Suprapubic skin (tissue), 4 donors: ENCODE measurements at regions not wholly inside any gene's neighbourhood (a gene's known extent, or its start where the extent isn't known, plus 50 kb on each side); places are given as distances from the start of the nearest gene placed in this dataset.

Experiments
- DNase-seq, 2 donors: peaks; one replicate each; pipeline ENCODE4 v3.0.0-alpha.2; 2019; ENCODE audit warnings: low spot score in 2 of 2
- H3K27ac ChIP-seq: fragments of 200-600 bp; sonication (generic); one replicate; pipeline ENCODE4 v1.5.1; 2019
- H3K27me3 ChIP-seq: fragments of 200-600 bp; sonication (generic); one replicate; pipeline ENCODE4 v1.5.1; 2019
- H3K36me3 ChIP-seq: fragments of 200-600 bp; sonication (generic); one replicate; pipeline ENCODE4 v1.5.1; 2019
- H3K4me1 ChIP-seq: fragments of 200-600 bp; sonication (generic); one replicate; pipeline ENCODE4 v1.5.1; 2019
- H3K4me3 ChIP-seq: fragments of 200-600 bp; sonication (generic); one replicate; pipeline ENCODE4 v1.5.1; 2019; ENCODE audit warnings: mild to moderate bottlenecking
- H3K9me3 ChIP-seq: fragments of 200-600 bp; sonication (generic); one replicate; pipeline ENCODE4 v1.5.1; 2019
- EP300 ChIP-seq: sonication (generic); formaldehyde crosslinking; IDR thresholded peaks from one replicate; pipeline ENCODE4 v1.6.1; 2017; ENCODE audit warnings: antibody characterized with exemption
- POLR2A ChIP-seq, 2 donors: fragments of 450-650 bp; IDR thresholded peaks; one replicate each; pipeline ENCODE4 v1.6.1; 2017; ENCODE audit warnings: antibody characterized with exemption in 2 of 2, mild to moderate bottlenecking in 2 of 2, moderate library complexity in 2 of 2
- POLR2AphosphoS5 ChIP-seq, 3 donors: sonication (generic); formaldehyde crosslinking; IDR thresholded peaks; one replicate each; pipeline ENCODE4 v1.6.1; 2017; ENCODE audit warnings: antibody characterized with exemption in 3 of 3
- WGBS: methylation state at CpG from one replicate; pipeline ENCODE4 v1.1.5; 2018; 5-methylcytosine and 5-hydroxymethylcytosine counted together
- TF ChIP-seq, protein P1 (sequence below), 2 donors: fragments of 200-600 bp in 1 of 2; fragments of 450-650 bp in 1 of 2; sonication (generic) in 1 of 2; IDR thresholded peaks; one replicate each; pipeline ENCODE4 v1.5.1; 2016 to 2019; ENCODE audit warnings: antibody characterized with exemption in 2 of 2, mild to moderate bottlenecking in 1 of 2, moderate library complexity in 1 of 2

DNA sequence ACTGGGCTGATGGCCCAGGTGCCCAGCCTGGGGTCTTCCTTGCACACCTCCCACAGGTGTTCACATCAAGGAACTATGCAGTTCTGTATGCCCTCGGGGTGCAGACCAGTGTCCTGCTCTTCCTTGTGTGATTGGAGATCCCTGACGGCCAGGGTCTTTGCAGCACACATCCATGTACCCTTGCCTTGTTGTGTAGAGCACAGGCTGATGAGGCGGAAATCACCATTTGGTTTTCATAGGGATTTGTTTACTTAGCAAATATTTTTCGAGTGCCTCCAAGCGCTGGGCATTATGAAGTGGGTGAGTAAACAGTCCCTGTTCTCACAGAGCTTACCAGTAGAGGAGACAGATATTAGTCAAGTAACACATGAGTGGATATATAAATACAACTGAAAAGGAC, 209.3 kb upstream of the UMPS start:
- no peak for TF ChIP-seq EP300
- TF ChIP-seq, protein P1, sequence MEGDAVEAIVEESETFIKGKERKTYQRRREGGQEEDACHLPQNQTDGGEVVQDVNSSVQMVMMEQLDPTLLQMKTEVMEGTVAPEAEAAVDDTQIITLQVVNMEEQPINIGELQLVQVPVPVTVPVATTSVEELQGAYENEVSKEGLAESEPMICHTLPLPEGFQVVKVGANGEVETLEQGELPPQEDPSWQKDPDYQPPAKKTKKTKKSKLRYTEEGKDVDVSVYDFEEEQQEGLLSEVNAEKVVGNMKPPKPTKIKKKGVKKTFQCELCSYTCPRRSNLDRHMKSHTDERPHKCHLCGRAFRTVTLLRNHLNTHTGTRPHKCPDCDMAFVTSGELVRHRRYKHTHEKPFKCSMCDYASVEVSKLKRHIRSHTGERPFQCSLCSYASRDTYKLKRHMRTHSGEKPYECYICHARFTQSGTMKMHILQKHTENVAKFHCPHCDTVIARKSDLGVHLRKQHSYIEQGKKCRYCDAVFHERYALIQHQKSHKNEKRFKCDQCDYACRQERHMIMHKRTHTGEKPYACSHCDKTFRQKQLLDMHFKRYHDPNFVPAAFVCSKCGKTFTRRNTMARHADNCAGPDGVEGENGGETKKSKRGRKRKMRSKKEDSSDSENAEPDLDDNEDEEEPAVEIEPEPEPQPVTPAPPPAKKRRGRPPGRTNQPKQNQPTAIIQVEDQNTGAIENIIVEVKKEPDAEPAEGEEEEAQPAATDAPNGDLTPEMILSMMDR (IDR thresholded peaks at IDR 0.05) = no peak
- no peak for TF ChIP-seq POLR2AphosphoS5 (IDR thresholded peaks at IDR 0.05)
- no peak for TF ChIP-seq POLR2A (IDR thresholded peaks at IDR 0.05)

DNA sequence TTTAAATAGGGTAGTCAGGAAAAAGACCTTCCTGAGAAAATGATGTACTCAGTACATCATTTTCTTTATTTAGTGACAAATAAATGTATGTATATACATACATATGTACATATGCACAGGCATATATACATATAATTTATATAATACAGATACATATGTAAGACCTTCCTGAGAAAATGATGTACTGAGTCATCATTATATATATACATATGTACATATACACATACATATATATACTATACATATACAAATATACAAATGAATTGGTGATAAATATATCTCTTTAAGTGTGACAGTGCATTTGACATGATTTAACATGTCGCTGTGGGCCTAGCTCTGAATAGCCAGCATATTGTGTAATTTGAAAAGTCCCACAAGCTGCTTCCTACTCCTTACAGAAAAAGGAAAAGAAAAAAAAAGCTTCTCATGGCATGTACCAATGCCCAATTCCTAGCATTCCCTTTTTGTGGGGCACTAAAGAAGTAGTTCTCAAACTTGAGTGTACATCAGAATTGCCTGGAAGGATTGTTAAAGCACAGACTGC, 208.1 kb upstream of the UMPS start:
- no peaks in the 10 kb centered on the region for H3K27me3 ChIP-seq
- WGBS = 76% methylated on average over 1 of the region's 1 CpG
- no peaks in the 10 kb centered on the region for H3K4me1 ChIP-seq
- no peak overlapping the region for H3K4me3 ChIP-seq
- H3K9me3 ChIP-seq = no peaks in the 10 kb centered on the region
- no peak overlapping the region for H3K27ac ChIP-seq
- TF ChIP-seq EP300 (no peak), POLR2A (IDR thresholded peaks at IDR 0.05) (no peak), POLR2AphosphoS5 (IDR thresholded peaks at IDR 0.05) (no peak)
- TF ChIP-seq, protein P1 (IDR thresholded peaks at IDR 0.05) = no peak
- no peak for DNase-seq
- no peaks in the 10 kb centered on the region for H3K36me3 ChIP-seq

More for the DNA sequence above, 209.3 kb upstream of the UMPS start:
- Histone ChIP-seq H3K36me3 (no peaks in the 10 kb centered on the region), H3K9me3 (no peaks in the 10 kb centered on the region), H3K4me3 (no peak overlapping the region), H3K4me1 (no peaks in the 10 kb centered on the region), H3K27ac (no peak overlapping the region), H3K27me3 (no peaks in the 10 kb centered on the region)
- no peak for DNase-seq
- 71% methylated on average over 5 of the region's 5 CpGs for WGBS

DNA sequence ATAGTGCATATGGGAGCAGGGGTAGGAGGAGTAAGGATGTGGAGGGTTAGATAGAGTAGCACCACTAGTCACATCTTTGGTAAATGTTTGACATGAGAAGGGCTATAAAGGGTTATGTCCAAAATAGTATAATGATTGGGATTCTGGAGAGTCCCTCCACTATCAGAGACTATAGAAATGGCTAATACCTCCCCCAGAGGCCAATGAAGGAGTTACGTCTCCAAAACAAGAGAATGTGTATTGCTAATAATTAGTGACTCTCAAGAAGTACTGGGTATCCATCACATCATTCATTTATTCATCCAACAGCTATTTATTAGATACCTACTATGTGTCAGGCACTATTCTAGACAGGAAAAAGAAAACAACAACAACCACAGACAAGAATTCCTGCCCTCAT, 203.7 kb upstream of the UMPS start:
- no peak for TF ChIP-seq EP300
- Histone ChIP-seq H3K4me3 (no peak overlapping the region), H3K36me3 (no peaks in the 10 kb centered on the region), H3K4me1 (no peaks in the 10 kb centered on the region), H3K27ac (no peak overlapping the region), H3K9me3 (no peaks in the 10 kb centered on the region), H3K27me3 (no peaks in the 10 kb centered on the region)
- WGBS = 93% methylated on average over 1 of the region's 1 CpG
- no peak for DNase-seq

DNA sequence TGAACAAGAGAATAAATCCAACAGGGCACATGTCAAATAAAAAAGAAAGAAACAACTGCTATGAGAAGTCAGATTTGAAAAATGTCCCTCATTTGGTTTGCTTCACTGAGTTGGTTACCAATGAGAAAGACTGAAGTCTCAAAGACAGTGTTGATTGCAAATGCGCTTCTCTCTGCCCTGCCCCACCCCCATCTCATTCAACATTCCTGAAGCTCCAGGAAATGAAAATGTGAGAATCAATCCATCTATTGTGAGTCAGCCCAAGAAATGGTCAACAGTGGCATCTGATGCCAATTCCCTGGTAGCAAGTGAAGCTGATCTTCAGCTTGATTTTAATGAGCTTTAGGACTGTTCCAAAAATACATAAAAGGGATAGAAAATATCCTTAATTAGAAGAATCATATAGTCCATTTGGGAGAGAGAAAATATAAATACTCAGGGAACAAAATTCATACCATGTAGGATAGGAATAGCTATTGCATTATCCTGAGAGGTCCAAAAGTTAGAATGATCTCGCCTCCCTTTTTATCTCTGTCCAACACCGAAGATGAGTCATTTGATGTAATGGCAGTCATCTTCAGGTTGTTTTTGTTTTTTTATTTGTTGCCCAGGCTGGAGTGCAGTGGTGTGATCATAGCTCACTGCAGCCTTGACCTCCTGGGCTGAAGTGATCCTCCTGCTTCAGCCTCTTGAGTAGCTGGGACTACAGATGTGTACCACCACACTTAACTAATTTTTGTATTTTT, 200.3 kb upstream of the UMPS start:
- no peaks in the 10 kb centered on the region for H3K4me1 ChIP-seq
- no peaks in the 10 kb centered on the region for H3K27me3 ChIP-seq
- no peak overlapping the region for H3K27ac ChIP-seq
- no peaks in the 10 kb centered on the region for H3K36me3 ChIP-seq
- no peaks in the 10 kb centered on the region for H3K9me3 ChIP-seq
- no peak for TF ChIP-seq EP300
- TF ChIP-seq POLR2A (IDR thresholded peaks at IDR 0.05) = no peak
- no peak for TF ChIP-seq POLR2AphosphoS5 (IDR thresholded peaks at IDR 0.05)
- TF ChIP-seq, protein P1 (IDR thresholded peaks at IDR 0.05) = no peak
- WGBS = 81% methylated on average over 3 of the region's 3 CpGs
- H3K4me3 ChIP-seq = no peak overlapping the region
- DNase-seq = no peak

DNA sequence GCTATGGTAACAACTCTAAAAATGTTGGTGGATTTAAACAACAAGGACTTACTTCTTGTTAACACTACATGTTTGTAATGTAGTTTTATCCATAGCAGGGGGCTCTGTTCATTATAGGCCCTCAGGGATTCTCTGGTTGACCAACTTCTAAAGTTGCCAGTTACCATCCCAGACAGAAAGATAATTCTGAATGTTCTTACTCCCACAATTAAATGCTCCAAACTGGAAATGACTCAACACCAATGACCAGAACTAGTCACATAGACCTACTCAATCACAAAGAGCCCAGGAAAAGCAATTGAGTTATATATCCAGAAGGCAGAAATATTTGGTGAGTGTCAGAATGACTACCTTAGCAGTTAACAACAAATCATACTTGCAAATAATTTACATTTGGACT, 199.3 kb upstream of the UMPS start:
- no peaks in the 10 kb centered on the region for H3K27me3 ChIP-seq
- H3K27ac ChIP-seq = no peak overlapping the region
- no peaks in the 10 kb centered on the region for H3K36me3 ChIP-seq
- H3K4me3 ChIP-seq = no peak overlapping the region
- TF ChIP-seq POLR2AphosphoS5 (IDR thresholded peaks at IDR 0.05) (no peak), POLR2A (IDR thresholded peaks at IDR 0.05) (no peak), EP300 (no peak)
- TF ChIP-seq, protein P1 (IDR thresholded peaks at IDR 0.05) = no peak
- no peak for DNase-seq
- no peaks in the 10 kb centered on the region for H3K4me1 ChIP-seq
- no peaks in the 10 kb centered on the region for H3K9me3 ChIP-seq

DNA sequence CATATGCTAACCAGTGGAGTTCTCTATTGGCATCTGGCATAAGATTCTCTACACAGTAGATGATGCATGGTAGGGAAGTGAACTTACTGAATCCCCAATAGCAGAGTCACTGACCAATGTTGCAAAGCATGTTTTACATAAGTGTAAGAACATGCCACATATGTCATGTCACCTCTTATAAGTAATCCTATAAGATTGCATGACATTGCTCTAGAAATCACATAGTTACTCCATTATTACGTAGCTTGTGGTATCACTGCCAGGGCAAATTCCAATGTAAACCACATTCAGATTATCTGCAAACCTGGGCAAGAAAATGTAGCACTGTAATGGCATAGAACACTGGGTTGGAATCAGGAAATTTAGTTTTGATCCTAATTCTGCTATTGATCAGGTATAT, 198.2 kb upstream of the UMPS start:
- H3K27ac ChIP-seq = no peak overlapping the region
- no peaks in the 10 kb centered on the region for H3K9me3 ChIP-seq
- no peak overlapping the region for H3K4me3 ChIP-seq
- DNase-seq = no peak
- no peaks in the 10 kb centered on the region for H3K27me3 ChIP-seq
- no peaks in the 10 kb centered on the region for H3K4me1 ChIP-seq
- H3K36me3 ChIP-seq = no peaks in the 10 kb centered on the region
- 79% methylated on average over 1 of the region's 1 CpG for WGBS
- TF ChIP-seq, protein P1 (IDR thresholded peaks at IDR 0.05) = no peak
- TF ChIP-seq EP300 (no peak), POLR2A (IDR thresholded peaks at IDR 0.05) (no peak), POLR2AphosphoS5 (IDR thresholded peaks at IDR 0.05) (no peak)
